Fibroblast of the conjunctiva (primary cell): ENCODE measurements at regions not wholly inside any gene's neighbourhood (a gene's known extent, or its start where the extent isn't known, plus 50 kb on each side); places are given as distances from the start of the nearest gene placed in this dataset.

ENCODE experiments used
- DNase-seq: peaks from one replicate; pipeline ENCODE4 v3.0.0-alpha.2; 2010; ENCODE audit warnings: low read depth

GRCh38 chr3:115525731-115526130 lies 97.6 kb upstream of the GAP43 start:
- no peak for DNase-seq

GRCh38 chr3:115533218-115533617 lies 90.1 kb upstream of the GAP43 start:
- no peak for DNase-seq

- DNase-seq = no peak
These were observed 87.1 kb upstream of the GAP43 start for GRCh38 chr3:115536171-115536570.

GRCh38 chr3:115537669-115538068 lies 85.6 kb upstream of the GAP43 start:
- DNase-seq = no peak

- DNase-seq = no peak
These were observed 76.1 kb upstream of the GAP43 start for GRCh38 chr3:115547207-115547606.

GRCh38 chr3:115548611-115549010 lies 74.7 kb upstream of the GAP43 start:
- DNase-seq = no peak

- DNase-seq = peak; percentile 49
These were observed 74.2 kb upstream of the GAP43 start for GRCh38 chr3:115549071-115549470.

- peak; percentile 54 for DNase-seq
These were observed 73.0 kb upstream of the GAP43 start for GRCh38 chr3:115550285-115550761.

GRCh38 chr3:115551016-115551415 lies 72.3 kb upstream of the GAP43 start:
- DNase-seq = no peak

- DNase-seq = no peak
These were observed 71.3 kb upstream of the GAP43 start for GRCh38 chr3:115552007-115552406.

GRCh38 chr3:115553796-115554486 lies 69.4 kb upstream of the GAP43 start:
- DNase-seq = no peak

GRCh38 chr3:115554487-115554807 lies 68.9 kb upstream of the GAP43 start:
- no peak for DNase-seq

GRCh38 chr3:115562636-115563267 lies 60.6 kb upstream of the GAP43 start:
- no peak for DNase-seq

- no peak for DNase-seq
These were observed 59.3 kb upstream of the GAP43 start for GRCh38 chr3:115563984-115564383.

- DNase-seq = no peak
These were observed 51.9 kb upstream of the GAP43 start for GRCh38 chr3:115571413-115571812.
